Activated CD8-positive, alpha-beta memory T cell treated with anti-CD3 and anti-CD28 coated beads for 36 hours (primary cell): ENCODE measurements at regions not wholly inside any gene's neighbourhood (a gene's known extent, or its start where the extent isn't known, plus 50 kb on each side); places are given as distances from the start of the nearest gene placed in this dataset.

Experiments
- CTCF ChIA-PET: fragments of 350-600 bp; sonication (Branson Sonifier 250); formaldehyde crosslinking; loops from one replicate; lab custom pipeline; 2021; ENCODE audit warnings: antibody characterized with exemption; lab: Charles Lee
- POLR2A ChIA-PET: fragments of 350-600 bp; sonication (Branson Sonifier 250); formaldehyde crosslinking; loops from one replicate; lab custom pipeline; 2021; ENCODE audit warnings: antibody characterized with exemption; lab: Charles Lee

GRCh38 chr6:20020526-20020925, 183.4 kb downstream of the ID4 start:
- ChIA-PET POLR2A (no interaction called here), CTCF (interaction anchor here (1.0 kb wide), 1 partner anchor 9 kb away, joined by 4 read pairs; no protein-coding TSS in a partner anchor)

GRCh38 chr6:20021795-20022194, 184.6 kb downstream of the ID4 start:
- ChIA-PET CTCF (no interaction called here), POLR2A (no interaction called here)

GRCh38 chr6:20023549-20024315, 186.6 kb downstream of the ID4 start:
- CTCF ChIA-PET, result interaction anchor here (0.6 kb wide), 2 partner anchors 8 to 1440 kb away, joined by 3 read pairs; no protein-coding TSS in a partner anchor
- POLR2A ChIA-PET, result interaction anchor here (0.7 kb wide), 1 partner anchor 150 kb away, joined by 3 read pairs; no protein-coding TSS in a partner anchor

- CTCF ChIA-PET, result no interaction called here
- POLR2A ChIA-PET, result interaction anchor here (0.6 to 0.7 kb wide), 2 partner anchors 150 to 870 kb away, joined by 3 to 10 read pairs; no protein-coding TSS in a partner anchor
Measured at GRCh38 chr6:20024316-20024673, 187.1 kb downstream of the ID4 start.

GRCh38 chr6:20024978-20025377, 187.3 kb downstream of the MBOAT1 start:
- ChIA-PET POLR2A (no interaction called here), CTCF (no interaction called here)

GRCh38 chr6:20025681-20026080, 186.6 kb downstream of the MBOAT1 start:
- CTCF ChIA-PET, result no interaction called here
- POLR2A ChIA-PET, result no interaction called here

- CTCF ChIA-PET, result no interaction called here
- POLR2A ChIA-PET, result no interaction called here
Measured at GRCh38 chr6:20028143-20028542, 184.1 kb downstream of the MBOAT1 start.

GRCh38 chr6:20028562-20028961, 183.7 kb downstream of the MBOAT1 start:
- CTCF ChIA-PET, result no interaction called here
- POLR2A ChIA-PET, result no interaction called here

- POLR2A ChIA-PET, result no interaction called here
- CTCF ChIA-PET, result interaction anchor here (1.6 kb wide), 1 partner anchor 9 kb away, joined by 4 read pairs; no protein-coding TSS in a partner anchor
Measured at GRCh38 chr6:20029979-20030378, 182.3 kb downstream of the MBOAT1 start.

GRCh38 chr6:20031342-20031741, 180.9 kb downstream of the MBOAT1 start:
- CTCF ChIA-PET, result interaction anchor here (0.6 kb wide), 1 partner anchor 8 kb away, joined by 3 read pairs; no protein-coding TSS in a partner anchor
- POLR2A ChIA-PET, result no interaction called here

GRCh38 chr6:20033697-20034407, 178.4 kb downstream of the MBOAT1 start:
- ChIA-PET POLR2A (no interaction called here), CTCF (no interaction called here)

- CTCF ChIA-PET, result no interaction called here
- POLR2A ChIA-PET, result no interaction called here
Measured at GRCh38 chr6:20034408-20034769, 177.9 kb downstream of the MBOAT1 start.

GRCh38 chr6:20036141-20036677, 176.1 kb downstream of the MBOAT1 start:
- CTCF ChIA-PET, result no interaction called here
- POLR2A ChIA-PET, result no interaction called here

GRCh38 chr6:20038410-20039204, 173.7 kb downstream of the MBOAT1 start:
- ChIA-PET CTCF (no interaction called here), POLR2A (no interaction called here)

GRCh38 chr6:20044883-20045282, 167.4 kb downstream of the MBOAT1 start:
- POLR2A ChIA-PET, result no interaction called here
- CTCF ChIA-PET, result interaction anchor here (0.7 kb wide), 1 partner anchor 10 kb away, joined by 3 read pairs; no protein-coding TSS in a partner anchor
